Neuronal stem cell (in vitro differentiated cells): ENCODE measurements at regions not wholly inside any gene's neighbourhood (a gene's known extent, or its start where the extent isn't known, plus 50 kb on each side); places are given as distances from the start of the nearest gene placed in this dataset.

Experiments
- DNase-seq: peaks from one replicate; pipeline ENCODE4 v3.0.0-alpha.2; 2013; ENCODE audit warnings: low spot score
- H2AFZ ChIP-seq: one replicate; pipeline ENCODE4 v1.6.1; 2013; ENCODE audit warnings: mild to moderate bottlenecking, low read length, inconsistent platforms
- H2AK5ac ChIP-seq: 2 replicates; pipeline ENCODE4 v1.6.1; 2013; ENCODE audit warnings: low read depth, mild to moderate bottlenecking, inconsistent platforms, low read length, moderate library complexity, mixed read lengths
- H2BK120ac ChIP-seq: 2 replicates; pipeline ENCODE4 v1.6.1; 2013; ENCODE audit warnings: low read depth, mild to moderate bottlenecking, inconsistent platforms, low read length, moderate library complexity, mixed read lengths
- H2BK12ac ChIP-seq: one replicate; pipeline ENCODE4 v1.6.1; 2013; ENCODE audit warnings: low read length, inconsistent platforms
- H2BK15ac ChIP-seq: 2 replicates; pipeline ENCODE4 v1.6.1; 2013; ENCODE audit warnings: mild to moderate bottlenecking, low read length, inconsistent platforms, mixed read lengths
- H2BK5ac ChIP-seq: one replicate; pipeline ENCODE4 v1.6.1; 2013; ENCODE audit warnings: inconsistent platforms, mild to moderate bottlenecking, low read length, moderate library complexity
- H3K14ac ChIP-seq: one replicate; pipeline ENCODE4 v1.6.1; 2013; ENCODE audit warnings: low read length, inconsistent platforms
- H3K18ac ChIP-seq: 2 replicates; pipeline ENCODE4 v1.6.1; 2013; ENCODE audit warnings: low read length, inconsistent platforms
- H3K23ac ChIP-seq: 2 replicates; pipeline ENCODE4 v1.6.1; 2013; ENCODE audit warnings: low read depth, mild to moderate bottlenecking, mixed read lengths, low read length, inconsistent platforms; ENCODE audit not compliant: poor library complexity
- H3K27ac ChIP-seq: replicated peaks from 3 replicates; pipeline ENCODE4 v1.5.1; 2013; ENCODE audit warnings: low read length, inconsistent platforms
- H3K27me3 ChIP-seq, 3 experiments: 2 replicates each; pipeline ENCODE4 v1.6.1; 2013; ENCODE audit warnings: low read length in 3 of 3, mild to moderate bottlenecking in 2 of 3, inconsistent platforms in 1 of 3, low read depth in 1 of 3, mixed read lengths in 1 of 3, moderate library complexity in 1 of 3; ENCODE audit not compliant: control insufficient read depth in 3 of 3, insufficient read depth in 3 of 3
- H3K36me3 ChIP-seq, 2 donors: replicated peaks in 1 of 2; 2 replicates each; pipeline ENCODE4 v1.6.1; 2013; ENCODE audit warnings: low read length in 2 of 2; ENCODE audit not compliant: control insufficient read depth in 2 of 2, insufficient read depth in 2 of 2
- H3K4ac ChIP-seq: 2 replicates; pipeline ENCODE4 v1.6.1; 2013; ENCODE audit warnings: inconsistent platforms, mild to moderate bottlenecking, low read length, moderate library complexity
- H3K4me1 ChIP-seq, 2 donors: 1 replicate in 1 of 2; 2 replicates in 1 of 2; pipeline ENCODE4 v1.6.1; 2013; ENCODE audit warnings: low read length in 2 of 2, low read depth in 1 of 2; ENCODE audit not compliant: control insufficient read depth in 2 of 2, insufficient read depth in 1 of 2
- H3K4me2 ChIP-seq: one replicate; pipeline ENCODE4 v1.6.1; 2013; ENCODE audit warnings: mild to moderate bottlenecking, low read length, inconsistent platforms; ENCODE audit not compliant: insufficient read depth, poor library complexity, severe bottlenecking
- H3K4me3 ChIP-seq, 2 donors: 2 replicates each; pipeline ENCODE4 v1.5.1; 2013; ENCODE audit warnings: low read length in 2 of 2, mild to moderate bottlenecking in 2 of 2, inconsistent platforms in 1 of 2, moderate library complexity in 1 of 2
- H3K79me1 ChIP-seq: one replicate; pipeline ENCODE4 v1.6.1; 2013; ENCODE audit warnings: low read depth, mild to moderate bottlenecking, inconsistent platforms, low read length, moderate library complexity
- H3K9ac ChIP-seq: one replicate; pipeline ENCODE4 v1.6.1; 2013; ENCODE audit warnings: mild to moderate bottlenecking, low read depth, low read length, inconsistent platforms; ENCODE audit not compliant: poor library complexity
- H3K9me3 ChIP-seq, 2 donors: replicated peaks in 1 of 2; 2 replicates each; pipeline versions ENCODE3 to v1.6.1; 2013; ENCODE audit warnings: low read length in 2 of 2, mild to moderate bottlenecking in 2 of 2, inconsistent platforms in 1 of 2, low read depth in 1 of 2, mixed read lengths in 1 of 2, moderate library complexity in 1 of 2; ENCODE audit not compliant: control insufficient read depth in 2 of 2, insufficient read depth in 1 of 2
- H4K8ac ChIP-seq: one replicate; pipeline ENCODE4 v1.6.1; 2013; ENCODE audit warnings: low read depth, mild to moderate bottlenecking, inconsistent platforms, low read length, moderate library complexity
- H4K91ac ChIP-seq: one replicate; pipeline ENCODE4 v1.6.1; 2013; ENCODE audit warnings: low read length, low read depth, mild to moderate bottlenecking, inconsistent platforms; ENCODE audit not compliant: poor library complexity
- WGBS, 2 donors: extraction: QIAGEN DNeasy Blood & Tissue Kit; methylation state at CpG; one replicate each; pipeline ENCODE4 v1.1.7; 2013; ENCODE audit warnings: missing lambda C conversion rate in 2 of 2, mixed read lengths in 1 of 2; ENCODE audit not compliant: insufficient read length in 2 of 2, insufficient replicate concordance in 1 of 2; ENCODE audit errors: extremely low coverage in 2 of 2; 5-methylcytosine and 5-hydroxymethylcytosine counted together

DNA sequence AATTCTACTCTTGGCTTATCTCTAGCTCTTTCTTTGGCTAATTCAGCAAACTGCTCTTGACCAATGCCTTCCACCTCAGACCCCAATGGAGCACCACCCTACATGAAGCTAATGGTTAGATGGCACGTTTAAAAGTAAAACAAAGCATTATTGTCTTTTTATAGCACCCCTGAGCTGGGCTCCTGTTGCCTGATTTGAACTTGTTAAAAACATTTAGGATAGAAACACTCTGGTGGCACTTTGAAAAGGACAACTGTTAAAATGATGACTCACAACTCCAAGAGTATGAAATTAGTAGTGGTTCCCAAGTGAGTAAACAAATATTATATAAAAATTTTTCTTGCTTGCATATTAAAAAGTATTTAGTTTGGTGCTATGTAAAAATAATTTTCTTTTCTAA, 299.6 kb upstream of the DCN start:
- H3K27ac ChIP-seq = no peak overlapping the region
- no peak overlapping the region for H3K9ac ChIP-seq
- no peak overlapping the region for H3K4ac ChIP-seq
- WGBS, 2 donors = no CpG with 5 or more reads among the region's 1 CpG
- H2BK120ac ChIP-seq = no peak overlapping the region
- H2BK5ac ChIP-seq = no peak overlapping the region
- no peak overlapping the region for H2AFZ ChIP-seq
- H3K4me1 ChIP-seq = peaks cover 0 to 2% of the 10 kb centered on the region in 2 donors
- H3K79me1 ChIP-seq = no peaks in the 10 kb centered on the region
- H2BK15ac ChIP-seq = no peak overlapping the region
- H3K18ac ChIP-seq = no peak overlapping the region
- H3K4me2 ChIP-seq = no peak overlapping the region
- no peaks in the 10 kb centered on the region for H3K27me3 ChIP-seq
- H2AK5ac ChIP-seq = no peak overlapping the region
- H3K36me3 ChIP-seq = no peaks in the 10 kb centered on the region
- DNase-seq = no peak
- no peak overlapping the region for H4K91ac ChIP-seq
- no peak overlapping the region for H3K23ac ChIP-seq
- H3K4me3 ChIP-seq = no peak overlapping the region
- no peak overlapping the region for H4K8ac ChIP-seq
- H2BK12ac ChIP-seq = no peak overlapping the region
- no peak overlapping the region for H3K14ac ChIP-seq
- peaks cover 2 to 5% of the 10 kb centered on the region in 2 donors for H3K9me3 ChIP-seq

DNA sequence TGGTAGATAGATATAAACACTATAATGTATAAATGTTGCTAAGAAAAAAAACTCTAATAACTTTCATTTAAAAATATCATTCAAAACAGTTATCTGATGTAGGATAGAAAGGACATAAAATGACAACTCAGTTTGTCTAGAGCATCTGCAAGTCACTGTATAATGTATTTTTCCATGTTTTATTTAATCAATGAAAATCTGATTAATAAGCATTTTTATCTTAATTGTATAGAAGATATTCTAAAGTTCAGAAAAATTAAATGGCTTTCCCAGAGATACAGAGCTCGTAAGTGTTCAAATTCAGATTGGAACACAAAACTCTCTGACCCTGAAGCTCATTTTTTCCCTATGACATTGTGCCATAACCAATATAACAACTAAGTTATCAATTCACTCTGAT, 295.9 kb upstream of the DCN start:
- H3K4me1 ChIP-seq = peaks cover 0 to 2% of the 10 kb centered on the region in 2 donors
- H3K9me3 ChIP-seq = no peaks in the 10 kb centered on the region
- no peak overlapping the region for H2AK5ac ChIP-seq
- H2BK12ac ChIP-seq = no peak overlapping the region
- no peak overlapping the region for H3K27ac ChIP-seq
- H2BK5ac ChIP-seq = no peak overlapping the region
- H3K27me3 ChIP-seq = no peaks in the 10 kb centered on the region
- no peak overlapping the region for H3K4me2 ChIP-seq
- no peak overlapping the region for H2BK120ac ChIP-seq
- no peak overlapping the region for H3K9ac ChIP-seq
- H4K8ac ChIP-seq = no peak overlapping the region
- no peak overlapping the region for H3K4ac ChIP-seq
- H3K79me1 ChIP-seq = no peaks in the 10 kb centered on the region
- no peak overlapping the region for H4K91ac ChIP-seq
- WGBS, 2 donors = no CpG with 5 or more reads among the region's 1 CpG
- H2BK15ac ChIP-seq = no peak overlapping the region
- DNase-seq = no peak
- H3K4me3 ChIP-seq = no peak overlapping the region
- H3K14ac ChIP-seq = no peak overlapping the region
- H3K23ac ChIP-seq = no peak overlapping the region
- H2AFZ ChIP-seq = no peak overlapping the region
- H3K36me3 ChIP-seq = no peaks in the 10 kb centered on the region
- H3K18ac ChIP-seq = no peak overlapping the region

DNA sequence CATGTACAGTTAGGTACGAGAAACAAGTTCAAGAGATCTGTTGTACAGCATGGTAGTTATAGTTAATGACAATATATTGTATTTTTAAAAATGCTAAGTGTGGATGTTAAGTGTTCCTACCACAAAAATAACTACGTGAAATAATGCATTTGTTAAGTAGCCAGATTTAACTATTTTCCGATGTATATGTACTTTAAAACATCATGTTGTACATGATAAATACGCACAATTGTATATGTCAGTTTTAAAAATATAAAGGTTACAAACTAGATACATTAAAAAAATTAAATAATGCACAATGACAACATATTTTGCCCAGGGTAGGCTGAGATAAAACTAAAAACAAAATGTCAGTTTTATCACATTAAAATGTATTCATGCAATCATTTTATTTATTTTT, 285.1 kb upstream of the DCN start:
- no peak overlapping the region for H2BK15ac ChIP-seq
- H2AK5ac ChIP-seq = no peak overlapping the region
- H3K18ac ChIP-seq = no peak overlapping the region
- no peak overlapping the region for H3K27ac ChIP-seq
- no peak overlapping the region for H2BK12ac ChIP-seq
- H4K91ac ChIP-seq = no peak overlapping the region
- no peak overlapping the region for H3K9ac ChIP-seq
- H3K4me1 ChIP-seq = no peaks in the 10 kb centered on the region
- H3K23ac ChIP-seq = no peak overlapping the region
- H2AFZ ChIP-seq = no peak overlapping the region
- H3K4me2 ChIP-seq = no peak overlapping the region
- no peak overlapping the region for H3K4ac ChIP-seq
- H4K8ac ChIP-seq = no peak overlapping the region
- no CpG with 5 or more reads among the region's 4 CpGs for WGBS, 2 donors
- H2BK5ac ChIP-seq = no peak overlapping the region
- no peaks in the 10 kb centered on the region for H3K9me3 ChIP-seq
- DNase-seq = no peak
- H3K4me3 ChIP-seq = no peak overlapping the region
- no peaks in the 10 kb centered on the region for H3K36me3 ChIP-seq
- no peaks in the 10 kb centered on the region for H3K79me1 ChIP-seq
- no peaks in the 10 kb centered on the region for H3K27me3 ChIP-seq
- no peak overlapping the region for H2BK120ac ChIP-seq
- no peak overlapping the region for H3K14ac ChIP-seq

DNA sequence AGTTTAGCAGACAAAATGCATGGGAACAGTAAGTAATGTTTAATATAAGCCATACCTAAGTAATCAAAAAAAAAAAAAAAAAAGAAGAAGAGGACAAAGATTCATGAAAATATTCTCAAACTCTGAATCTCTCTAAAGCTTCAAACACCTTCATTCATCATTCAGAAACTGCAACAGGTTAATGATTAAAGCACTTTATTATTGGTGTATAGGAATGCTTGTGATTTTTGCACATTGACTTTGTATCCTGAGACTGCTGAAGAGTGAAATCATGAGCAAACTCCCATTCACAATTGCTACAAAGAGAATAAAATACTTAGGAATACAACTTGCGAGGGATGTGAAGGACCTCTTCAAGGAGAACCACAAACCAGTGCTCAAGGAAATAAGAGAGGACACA, 278.4 kb upstream of the DCN start:
- DNase-seq = no peak
- Histone ChIP-seq H3K14ac (no peak overlapping the region), H2AK5ac (no peak overlapping the region), H2BK15ac (no peak overlapping the region), H3K79me1 (no peaks in the 10 kb centered on the region), H3K9ac (no peak overlapping the region), H2AFZ (no peak overlapping the region), H2BK5ac (no peak overlapping the region), H3K27me3 (no peaks in the 10 kb centered on the region), H3K4me3 (no peak overlapping the region), H3K4me2 (no peak overlapping the region), H3K4ac (no peak overlapping the region), H4K8ac (no peak overlapping the region), H3K4me1 (peaks cover 0 to 5% of the 10 kb centered on the region in 2 donors), H3K36me3 (no peaks in the 10 kb centered on the region), H3K9me3 (no peaks in the 10 kb centered on the region), H4K91ac (no peak overlapping the region), H2BK12ac (no peak overlapping the region), H3K23ac (no peak overlapping the region), H3K18ac (no peak overlapping the region), H2BK120ac (no peak overlapping the region), H3K27ac (no peak overlapping the region)
- WGBS, 2 donors = no CpG with 5 or more reads among the region's 1 CpG
